KMS-11 (cell line): ENCODE measurements at regions not wholly inside any gene's neighbourhood (a gene's known extent, or its start where the extent isn't known, plus 50 kb on each side); places are given as distances from the start of the nearest gene placed in this dataset.

ENCODE experiments used
- H2AFZ ChIP-seq: fragments of 200-600 bp; sonication (generic); 2 replicates; pipeline ENCODE4 v1.6.1; 2016; ENCODE audit warnings: antibody characterized with exemption, mixed run types, low read depth
- H3K27ac ChIP-seq: fragments of 200-600 bp; sonication (generic); 2 replicates; pipeline ENCODE4 v1.6.1; 2016; ENCODE audit warnings: mild to moderate bottlenecking, mixed run types
- H3K27me3 ChIP-seq: fragments of 200-600 bp; sonication (generic); 2 replicates; pipeline ENCODE4 v1.6.1; 2017; ENCODE audit warnings: mild to moderate bottlenecking, low read depth, mixed run types, moderate library complexity; ENCODE audit not compliant: insufficient read depth
- H3K36me3 ChIP-seq: fragments of 200-600 bp; sonication (generic); 2 replicates; pipeline ENCODE4 v1.6.1; 2017; ENCODE audit warnings: mild to moderate bottlenecking, mixed run types; ENCODE audit not compliant: insufficient read depth
- H3K4me1 ChIP-seq: fragments of 200-600 bp; sonication (generic); 2 replicates; pipeline ENCODE4 v1.6.1; 2016; ENCODE audit warnings: mild to moderate bottlenecking, low read depth, mixed run types; ENCODE audit not compliant: poor library complexity, severe bottlenecking
- H3K4me2 ChIP-seq: fragments of 200-600 bp; sonication (generic); 2 replicates; pipeline ENCODE4 v1.7.0; 2016; ENCODE audit warnings: mild to moderate bottlenecking, mixed run types
- H3K4me3 ChIP-seq: fragments of 200-600 bp; sonication (generic); IDR thresholded peaks from 2 replicates; pipeline ENCODE4 v1.6.1; 2017; ENCODE audit warnings: low read depth, low read length, mixed read lengths; ENCODE audit not compliant: insufficient read depth
- H3K79me2 ChIP-seq: fragments of 200-600 bp; sonication (generic); 2 replicates; pipeline ENCODE4 v1.6.1; 2016; ENCODE audit warnings: low read depth, mixed run types; ENCODE audit not compliant: insufficient read depth
- H3K9ac ChIP-seq: fragments of 200-600 bp; sonication (generic); 2 replicates; pipeline ENCODE4 v1.6.1; 2016; ENCODE audit warnings: mild to moderate bottlenecking, mixed run types
- H4K20me1 ChIP-seq: fragments of 200-600 bp; sonication (generic); 2 replicates; pipeline ENCODE4 v1.6.1; 2016; ENCODE audit warnings: mild to moderate bottlenecking, mixed run types; ENCODE audit not compliant: insufficient read depth
- TF ChIP-seq, protein P1 (sequence below): fragments of 200-600 bp; sonication (generic); conservative IDR thresholded peaks from 2 replicates; pipeline ENCODE4 v1.6.1; 2017; ENCODE audit warnings: low read depth, mild to moderate bottlenecking, antibody characterized with exemption, low read length, moderate library complexity, mixed read lengths

DNA sequence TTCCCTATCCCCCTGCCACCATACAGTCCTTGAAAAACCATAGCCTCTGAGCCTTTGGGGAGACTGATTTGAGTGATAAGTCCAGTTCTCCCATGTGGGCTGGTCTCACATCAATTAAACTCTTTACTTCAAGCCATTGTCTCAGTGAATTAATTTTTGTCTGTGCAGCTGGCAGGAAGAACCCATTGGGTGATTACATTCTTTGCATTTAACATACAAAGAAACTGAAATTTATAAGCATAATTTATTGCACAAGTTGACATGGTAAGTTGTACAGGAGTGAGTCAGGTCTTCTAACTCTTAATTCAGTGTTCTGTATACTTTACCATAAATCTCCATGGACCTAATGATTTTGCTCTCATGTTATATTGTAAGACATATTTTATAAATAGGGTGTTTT is 1613.0 kb upstream of the LRRTM3 start:
- Histone ChIP-seq H3K36me3 (no peaks in the 10 kb centered on the region), H3K4me3 (no peak overlapping the region), H3K4me1 (no peaks in the 10 kb centered on the region), H2AFZ (no peak overlapping the region), H3K4me2 (no peak overlapping the region), H3K27ac (no peak overlapping the region), H3K27me3 (no peaks in the 10 kb centered on the region), H4K20me1 (no peaks in the 10 kb centered on the region), H3K79me2 (no peaks in the 10 kb centered on the region), H3K9ac (no peak overlapping the region)
- TF ChIP-seq, protein P1, sequence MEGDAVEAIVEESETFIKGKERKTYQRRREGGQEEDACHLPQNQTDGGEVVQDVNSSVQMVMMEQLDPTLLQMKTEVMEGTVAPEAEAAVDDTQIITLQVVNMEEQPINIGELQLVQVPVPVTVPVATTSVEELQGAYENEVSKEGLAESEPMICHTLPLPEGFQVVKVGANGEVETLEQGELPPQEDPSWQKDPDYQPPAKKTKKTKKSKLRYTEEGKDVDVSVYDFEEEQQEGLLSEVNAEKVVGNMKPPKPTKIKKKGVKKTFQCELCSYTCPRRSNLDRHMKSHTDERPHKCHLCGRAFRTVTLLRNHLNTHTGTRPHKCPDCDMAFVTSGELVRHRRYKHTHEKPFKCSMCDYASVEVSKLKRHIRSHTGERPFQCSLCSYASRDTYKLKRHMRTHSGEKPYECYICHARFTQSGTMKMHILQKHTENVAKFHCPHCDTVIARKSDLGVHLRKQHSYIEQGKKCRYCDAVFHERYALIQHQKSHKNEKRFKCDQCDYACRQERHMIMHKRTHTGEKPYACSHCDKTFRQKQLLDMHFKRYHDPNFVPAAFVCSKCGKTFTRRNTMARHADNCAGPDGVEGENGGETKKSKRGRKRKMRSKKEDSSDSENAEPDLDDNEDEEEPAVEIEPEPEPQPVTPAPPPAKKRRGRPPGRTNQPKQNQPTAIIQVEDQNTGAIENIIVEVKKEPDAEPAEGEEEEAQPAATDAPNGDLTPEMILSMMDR: no peak

DNA sequence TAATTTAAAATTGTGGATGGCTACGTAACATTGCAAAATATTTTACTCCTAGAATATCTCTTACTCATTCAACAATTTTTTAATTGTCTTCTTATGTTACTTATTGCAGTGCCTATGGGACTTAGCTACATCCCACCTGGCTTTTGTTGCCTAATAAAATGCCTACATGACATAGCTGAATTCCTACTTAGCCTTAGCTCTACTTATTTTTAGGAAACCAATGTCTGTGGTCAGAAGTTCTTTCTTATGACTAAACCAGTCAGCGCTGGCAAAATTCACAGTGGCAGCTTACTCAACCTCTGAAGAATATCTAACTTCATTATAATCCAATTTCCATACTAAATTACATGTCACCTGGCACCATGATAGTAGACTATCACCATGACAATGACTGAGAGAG is 1612.4 kb upstream of the LRRTM3 start:
- H3K4me3 ChIP-seq: no peak overlapping the region
- H2AFZ ChIP-seq: no peak overlapping the region
- H3K4me1 ChIP-seq: no peaks in the 10 kb centered on the region
- H4K20me1 ChIP-seq: no peaks in the 10 kb centered on the region
- H3K27ac ChIP-seq: no peak overlapping the region
- no peaks in the 10 kb centered on the region for H3K36me3 ChIP-seq
- no peaks in the 10 kb centered on the region for H3K79me2 ChIP-seq
- TF ChIP-seq, protein P1: no peak
- H3K9ac ChIP-seq: no peak overlapping the region
- H3K4me2 ChIP-seq: no peak overlapping the region
- H3K27me3 ChIP-seq: no peaks in the 10 kb centered on the region

DNA sequence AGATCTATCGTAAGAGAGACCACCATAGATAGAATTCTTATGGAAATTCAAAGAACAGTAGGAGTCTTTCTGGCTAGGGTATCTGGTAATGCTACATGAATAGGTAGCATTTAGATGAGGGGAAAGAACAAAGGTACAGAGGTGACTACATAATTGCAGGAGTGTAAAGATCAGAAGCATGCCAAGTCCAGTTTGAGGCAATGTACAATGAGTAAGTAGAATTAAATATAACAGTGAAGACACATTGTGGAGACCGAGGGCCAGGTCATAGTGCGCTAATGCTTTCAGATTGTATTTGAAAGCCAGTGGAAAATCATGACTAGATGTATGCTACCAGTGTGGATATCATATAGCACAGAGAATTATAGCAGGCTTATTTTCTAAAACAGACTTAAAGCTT is 1611.6 kb upstream of the LRRTM3 start:
- Histone ChIP-seq H3K4me3 (no peak overlapping the region), H4K20me1 (no peaks in the 10 kb centered on the region), H3K4me1 (no peaks in the 10 kb centered on the region), H3K9ac (no peak overlapping the region), H3K27me3 (no peaks in the 10 kb centered on the region), H3K79me2 (no peaks in the 10 kb centered on the region), H3K27ac (no peak overlapping the region), H2AFZ (no peak overlapping the region), H3K36me3 (no peaks in the 10 kb centered on the region), H3K4me2 (no peak overlapping the region)
- TF ChIP-seq, protein P1: no peak

DNA sequence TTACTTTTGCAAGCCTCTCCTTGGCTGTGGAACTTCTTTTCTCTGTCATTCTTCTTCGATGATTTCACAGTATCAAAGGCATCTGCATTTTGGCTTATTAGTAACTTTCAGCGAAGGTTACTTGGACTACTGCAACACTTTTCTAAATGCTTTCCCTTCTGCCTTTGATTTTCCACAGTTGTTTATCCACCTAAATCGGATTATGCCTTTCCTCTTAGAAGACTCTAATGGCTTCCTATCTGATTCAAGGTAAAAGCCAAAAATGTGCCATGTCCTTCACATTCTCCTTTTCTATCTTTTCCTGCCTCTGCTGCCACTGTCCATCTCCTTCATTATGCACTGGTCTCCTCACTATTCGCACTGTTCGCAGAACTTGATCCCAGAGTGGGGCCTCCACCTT is 1606.3 kb upstream of the LRRTM3 start:
- Histone ChIP-seq H3K27me3 (no peaks in the 10 kb centered on the region), H3K9ac (no peak overlapping the region), H3K4me1 (no peaks in the 10 kb centered on the region), H4K20me1 (no peaks in the 10 kb centered on the region), H3K79me2 (no peaks in the 10 kb centered on the region), H3K36me3 (no peaks in the 10 kb centered on the region), H2AFZ (no peak overlapping the region), H3K4me2 (no peak overlapping the region), H3K4me3 (no peak overlapping the region), H3K27ac (no peak overlapping the region)
- TF ChIP-seq, protein P1: no peak
